Activated naive CD4-positive, alpha-beta T cell treated with anti-CD3 and anti-CD28 coated beads, Interleukin-2, amount 50 U/mL, for 72 hours (primary cell): ENCODE measurements at regions not wholly inside any gene's neighbourhood (a gene's known extent, or its start where the extent isn't known, plus 50 kb on each side); places are given as distances from the start of the nearest gene placed in this dataset.
"Not testable (repeated sequence)": the region's sequence is repeated elsewhere in the genome, so short reads cannot be mapped to it uniquely, and the experiment has no call there.

Experiments
- ATAC-seq, 2 donors: fragments of 150-1000 bp; cut with Tn5 transposase; 2 replicates each; pipeline ENCODE4 v1.10.0; 2021; ENCODE audit warnings: mild to moderate bottlenecking in 2 of 2, moderate library complexity in 2 of 2
- DNase-seq, 2 donors: peaks; one replicate each; pipeline ENCODE4 v3.0.0; 2021 to 2022; ENCODE audit warnings: low spot score in 2 of 2
- H3K27ac Mint-ChIP-seq, 2 donors: one replicate each; pipeline ENCODE4 v1.8.0; 2022; ENCODE audit warnings: mild to moderate bottlenecking in 2 of 2, mixed read lengths in 2 of 2
- H3K36me3 Mint-ChIP-seq, 2 donors: one replicate each; pipeline ENCODE4 v1.8.0; 2022; ENCODE audit warnings: mixed read lengths in 2 of 2
- H3K9me3 Mint-ChIP-seq, 2 donors: one replicate each; pipeline ENCODE4 v1.8.0; 2022; ENCODE audit warnings: mixed read lengths in 2 of 2

- ATAC-seq: no peak
- no peak overlapping the region for H3K27ac Mint-ChIP-seq
- H3K9me3 Mint-ChIP-seq: peaks cover 0 to 7% of the 10 kb centered on the region in 2 donors
- DNase-seq: no peak
- no peaks in the 10 kb centered on the region for H3K36me3 Mint-ChIP-seq
These were observed 481.4 kb downstream of the TYW1 start for GRCh38 chr7:67478066-67478465.

GRCh38 chr7:67484244-67484751 is 487.7 kb downstream of the TYW1 start:
- H3K36me3 Mint-ChIP-seq: no peaks in the 10 kb centered on the region
- no peak for ATAC-seq
- no peaks in the 10 kb centered on the region for H3K9me3 Mint-ChIP-seq
- DNase-seq: peak in 1 of 2 donors; percentile 6
- no peak overlapping the region for H3K27ac Mint-ChIP-seq

GRCh38 chr7:67486401-67486800 is 489.8 kb downstream of the TYW1 start:
- DNase-seq (no peak), ATAC-seq (no peak)
- Mint-ChIP-seq H3K27ac (no peak overlapping the region), H3K9me3 (peaks cover 4 to 8% of the 10 kb centered on the region in 2 donors), H3K36me3 (no peaks in the 10 kb centered on the region)

- H3K9me3 Mint-ChIP-seq: peaks cover 6 to 11% of the 10 kb centered on the region in 2 donors
- no peaks in the 10 kb centered on the region for H3K36me3 Mint-ChIP-seq
- no peak overlapping the region for H3K27ac Mint-ChIP-seq
- ATAC-seq (no peak), DNase-seq (no peak)
These were observed 490.7 kb downstream of the TYW1 start for GRCh38 chr7:67487316-67487715.

GRCh38 chr7:67489881-67490280 is 493.2 kb downstream of the TYW1 start:
- H3K9me3 Mint-ChIP-seq: peaks cover 11 to 14% of the 10 kb centered on the region in 2 donors
- no peak for DNase-seq
- no peak for ATAC-seq

GRCh38 chr7:67493366-67493765 is 496.7 kb downstream of the TYW1 start:
- ATAC-seq (no peak), DNase-seq (no peak)
- peaks cover 18 to 24% of the 10 kb centered on the region in 2 donors for H3K9me3 Mint-ChIP-seq
- no peak overlapping the region for H3K27ac Mint-ChIP-seq
- H3K36me3 Mint-ChIP-seq: peaks cover 0 to 5% of the 10 kb centered on the region in 2 donors

More at GRCh38 chr7:67489881-67490280, 493.2 kb downstream of the TYW1 start:
- Mint-ChIP-seq H3K36me3 (no peaks in the 10 kb centered on the region), H3K27ac (no peak overlapping the region)

GRCh38 chr7:67496589-67496988 is 500.0 kb downstream of the TYW1 start:
- Mint-ChIP-seq H3K36me3 (peaks cover 0 to 9% of the 10 kb centered on the region in 2 donors), H3K27ac (no peak overlapping the region), H3K9me3 (peaks cover 14 to 18% of the 10 kb centered on the region in 2 donors)
- ATAC-seq: no peak
- no peak for DNase-seq

- not testable (repeated sequence) for DNase-seq, ATAC-seq, H3K36me3 Mint-ChIP-seq, H3K27ac Mint-ChIP-seq
- H3K9me3 Mint-ChIP-seq: peaks cover 6 to 18% of the 10 kb centered on the region in 2 donors
These were observed 501.3 kb downstream of the TYW1 start for GRCh38 chr7:67497914-67498313.

- peaks cover 0 to 8% of the 10 kb centered on the region in 2 donors for H3K36me3 Mint-ChIP-seq
- ATAC-seq (no peak), DNase-seq (no peak)
- H3K9me3 Mint-ChIP-seq: peaks cover 7 to 14% of the 10 kb centered on the region in 2 donors
- no peak overlapping the region for H3K27ac Mint-ChIP-seq
These were observed 506.3 kb downstream of the TYW1 start for GRCh38 chr7:67502929-67503328.

GRCh38 chr7:67505449-67505848 is 508.8 kb downstream of the TYW1 start:
- Mint-ChIP-seq H3K36me3 (no peaks in the 10 kb centered on the region), H3K27ac (no peak overlapping the region), H3K9me3 (peaks cover 6 to 17% of the 10 kb centered on the region in 2 donors)
- DNase-seq (no peak), ATAC-seq (no peak)

- Mint-ChIP-seq H3K9me3 (peaks cover 4 to 20% of the 10 kb centered on the region in 2 donors), H3K27ac (no peak overlapping the region), H3K36me3 (no peaks in the 10 kb centered on the region)
- no peak for DNase-seq
- no peak for ATAC-seq
These were observed 515.8 kb downstream of the TYW1 start for GRCh38 chr7:67512481-67512880.

GRCh38 chr7:67518580-67518979 is 521.9 kb downstream of the TYW1 start:
- peaks cover 6 to 9% of the 10 kb centered on the region in 2 donors for H3K9me3 Mint-ChIP-seq
- ATAC-seq: no peak
- H3K36me3 Mint-ChIP-seq: no peaks in the 10 kb centered on the region
- no peak for DNase-seq
- no peak overlapping the region for H3K27ac Mint-ChIP-seq

- ATAC-seq (no peak), DNase-seq (no peak)
- no peak overlapping the region for H3K27ac Mint-ChIP-seq
- peaks cover 6 to 9% of the 10 kb centered on the region in 2 donors for H3K9me3 Mint-ChIP-seq
- no peaks in the 10 kb centered on the region for H3K36me3 Mint-ChIP-seq
These were observed 522.5 kb downstream of the TYW1 start for GRCh38 chr7:67519171-67519570.

- Mint-ChIP-seq H3K27ac (no peak overlapping the region), H3K36me3 (no peaks in the 10 kb centered on the region), H3K9me3 (peaks cover 9% of the 10 kb centered on the region in 2 donors)
- ATAC-seq: no peak
- no peak for DNase-seq
These were observed 525.9 kb downstream of the TYW1 start for GRCh38 chr7:67522504-67522903.

- Mint-ChIP-seq H3K9me3 (peaks cover 9 to 10% of the 10 kb centered on the region in 2 donors), H3K36me3 (no peaks in the 10 kb centered on the region), H3K27ac (no peak overlapping the region)
- ATAC-seq: no peak
- no peak for DNase-seq
These were observed 527.1 kb downstream of the TYW1 start for GRCh38 chr7:67523713-67524112.

GRCh38 chr7:67525588-67525987 is 529.0 kb downstream of the TYW1 start:
- H3K36me3 Mint-ChIP-seq: no peaks in the 10 kb centered on the region
- ATAC-seq (no peak), DNase-seq (no peak)
- peaks cover 9 to 15% of the 10 kb centered on the region in 2 donors for H3K9me3 Mint-ChIP-seq
- no peak overlapping the region for H3K27ac Mint-ChIP-seq

GRCh38 chr7:67535241-67535989 is 538.8 kb downstream of the TYW1 start:
- ATAC-seq (no peak), DNase-seq (no peak)
- Mint-ChIP-seq H3K9me3 (peaks cover 3 to 10% of the 10 kb centered on the region in 2 donors), H3K36me3 (no peaks in the 10 kb centered on the region), H3K27ac (no peak overlapping the region)

- H3K9me3 Mint-ChIP-seq: no peaks in the 10 kb centered on the region
- DNase-seq (no peak), ATAC-seq (no peak)
- H3K36me3 Mint-ChIP-seq: no peaks in the 10 kb centered on the region
- H3K27ac Mint-ChIP-seq: no peak overlapping the region
These were observed 546.3 kb downstream of the TYW1 start for GRCh38 chr7:67542916-67543315.
